Endothelial cell of umbilical vein (primary cell): ENCODE measurements at regions not wholly inside any gene's neighbourhood (a gene's known extent, or its start where the extent isn't known, plus 50 kb on each side); places are given as distances from the start of the nearest gene placed in this dataset.
A peak's percentile ranks its signal among the peaks of the same experiment; 100 is the strongest.

Source experiments
- BruUV-seq: library from RNA; stranded (reverse); fragments of 400-500 nt; replicated peaks from 2 replicates; lab custom pipeline; 2021; lab: Mats Ljungman, UMichigan
- CTCF ChIA-PET: fragments of 300-600, 350-600 bp; sonication (Branson Sonifier 250); formaldehyde crosslinking; loops from one replicate; lab custom pipeline; 2021; ENCODE audit warnings: antibody characterized with exemption, inconsistent platforms; lab: Charles Lee
- POLR2A ChIA-PET: fragments of 300-600, 350-600 bp; sonication (Branson Sonifier 250); formaldehyde crosslinking; loops from one replicate; lab custom pipeline; 2021; ENCODE audit warnings: antibody characterized with exemption, inconsistent platforms; lab: Charles Lee
- DNase-seq: peaks from one replicate; pipeline ENCODE4 v3.0.0-alpha.2; 2011; ENCODE audit warnings: low read depth, low spot score
- FAIRE-seq: peaks from 2 replicates; lab custom pipeline; 2011; peaks lifted over from hg19 to GRCh38; lab: Jason Lieb, UNC
- H2AFZ ChIP-seq: 2 replicates; pipeline ENCODE4 v1.6.0; 2012; ENCODE audit warnings: low read depth, low read length, control low read depth, inconsistent platforms
- H3K27ac ChIP-seq: 2 replicates; pipeline ENCODE4 v1.5.1; 2011; ENCODE audit warnings: low read depth, mild to moderate bottlenecking, control low read depth, low read length, moderate library complexity; ENCODE audit not compliant: insufficient read depth
- H3K27me3 ChIP-seq, 2 experiments: 2 replicates each; pipeline versions ENCODE4 v1.6.0 to v1.6.1; 2011; ENCODE audit warnings: low read length in 2 of 2, mixed read lengths in 1 of 2; ENCODE audit not compliant: control insufficient read depth in 2 of 2, insufficient read depth in 2 of 2
- H3K36me3 ChIP-seq, 2 experiments: 2 replicates in 1 of 2; 3 replicates in 1 of 2; pipeline ENCODE4 v1.5.1; 2011; ENCODE audit warnings: low read length in 2 of 2, mild to moderate bottlenecking in 1 of 2, moderate library complexity in 1 of 2; ENCODE audit not compliant: control insufficient read depth in 2 of 2, insufficient read depth in 2 of 2; ENCODE audit errors: extremely low read depth in 1 of 2
- H3K4me1 ChIP-seq: 3 replicates; pipeline ENCODE4 v1.5.1; 2011; ENCODE audit warnings: mild to moderate bottlenecking, low read length; ENCODE audit not compliant: control insufficient read depth, insufficient read depth; ENCODE audit errors: extremely low read depth
- H3K4me2 ChIP-seq: 2 replicates; pipeline ENCODE4 v1.6.1; 2011; ENCODE audit warnings: low read length, control low read depth, mixed read lengths; ENCODE audit not compliant: insufficient read depth
- H3K4me3 ChIP-seq, 3 experiments: fragments of 200-600 bp in 1 of 3; sonication (generic), shearing (Covaris generic) in 1 of 3; replicated peaks in 1 of 3; 2 replicates each; pipeline ENCODE4 v1.5.1; 2011 to 2016; ENCODE audit warnings: control low read depth in 3 of 3, low read length in 3 of 3, mild to moderate bottlenecking in 2 of 3, inconsistent platforms in 1 of 3, low read depth in 1 of 3, moderate library complexity in 1 of 3; ENCODE audit not compliant: insufficient read depth in 1 of 3
- H3K79me2 ChIP-seq: 2 replicates; pipeline ENCODE4 v1.6.0; 2012; ENCODE audit warnings: low read length, inconsistent platforms; ENCODE audit not compliant: control insufficient read depth, insufficient read depth
- H3K9ac ChIP-seq: replicated peaks from 2 replicates; pipeline ENCODE3; 2011; ENCODE audit warnings: low read length, control low read depth; ENCODE audit not compliant: insufficient read depth; ENCODE audit errors: extremely low read depth
- H3K9me1 ChIP-seq: replicated peaks from 3 replicates; pipeline ENCODE4 v1.6.0; 2011; ENCODE audit warnings: mild to moderate bottlenecking, low read length; ENCODE audit not compliant: control insufficient read depth, insufficient read depth; ENCODE audit errors: extremely low read depth
- H3K9me3 ChIP-seq: replicated peaks from 2 replicates; pipeline ENCODE4 v1.5.1; 2012; ENCODE audit warnings: low read length, inconsistent platforms; ENCODE audit not compliant: control insufficient read depth, insufficient read depth
- H4K20me1 ChIP-seq: replicated peaks from 2 replicates; pipeline ENCODE3; 2011; ENCODE audit warnings: mild to moderate bottlenecking, low read length; ENCODE audit not compliant: control insufficient read depth, insufficient read depth; ENCODE audit errors: extremely low read depth
- CTCF ChIP-seq, 2 donors: IDR thresholded peaks; 1 replicate in 1 of 2; 2 replicates in 1 of 2; pipeline ENCODE4 v1.5.1; 2011; ENCODE audit warnings: low read length in 2 of 2, mild to moderate bottlenecking in 2 of 2, moderate library complexity in 2 of 2, control low read depth in 1 of 2, inconsistent platforms in 1 of 2, low read depth in 1 of 2; ENCODE audit not compliant: insufficient read depth in 1 of 2; ENCODE audit errors: extremely low read depth in 1 of 2
- EZH2 ChIP-seq: IDR thresholded peaks from 2 replicates; pipeline ENCODE4 v1.6.1; 2012; ENCODE audit warnings: borderline replicate concordance, low read depth, mild to moderate bottlenecking, moderate library complexity, low read length, inconsistent platforms; ENCODE audit not compliant: severe bottlenecking
- FOS ChIP-seq: IDR thresholded peaks from 2 replicates; pipeline ENCODE4 v1.6.1; 2011; ENCODE audit warnings: mild to moderate bottlenecking, low read length, moderate library complexity, borderline replicate concordance; ENCODE audit not compliant: insufficient read depth
- GATA2 ChIP-seq: IDR thresholded peaks from 2 replicates; pipeline ENCODE4 v1.7.0; 2011; ENCODE audit warnings: low read depth, mild to moderate bottlenecking, moderate library complexity, mixed read lengths, low read length; ENCODE audit not compliant: insufficient read length, insufficient read depth
- JUN ChIP-seq: IDR thresholded peaks from 2 replicates; pipeline ENCODE4 v1.6.1; 2011; ENCODE audit warnings: borderline replicate concordance, low read depth; ENCODE audit not compliant: insufficient read length, insufficient read depth
- MAX ChIP-seq: IDR thresholded peaks from 2 replicates; pipeline ENCODE4 v1.6.1; 2011; ENCODE audit not compliant: insufficient read depth, insufficient read length
- MYC ChIP-seq: IDR thresholded peaks from one replicate; pipeline ENCODE4 v1.6.1; 2011; ENCODE audit warnings: mild to moderate bottlenecking, low read depth, low read length
- POLR2A ChIP-seq: IDR thresholded peaks from 2 replicates; pipeline ENCODE4 v1.6.1; 2012; ENCODE audit warnings: low read depth, mild to moderate bottlenecking, control low read depth, low read length
- POLR2AphosphoS5 ChIP-seq: IDR thresholded peaks from 2 replicates; pipeline ENCODE4 v1.6.1; 2012; ENCODE audit warnings: low read depth, mild to moderate bottlenecking, control low read depth, low read length, moderate library complexity; ENCODE audit not compliant: insufficient read depth
- dilution Hi-C: fragments of 300-500 bp; cut with MboI; formaldehyde crosslinking; loops from one replicate; pipeline ENCODE4 v1.15.0; 2019; ENCODE audit warnings: low sequenced_read_pairs; ENCODE audit not compliant: extremely low pct_ligation_motif_present
- intact Hi-C: fragments of 100-400 bp; cut with micrococcal nuclease; formaldehyde crosslinking; loops from one replicate; pipeline ENCODE4 v1.10.0; 2022

- Histone ChIP-seq H3K9me1 (no peaks in the 10 kb centered on the region), H3K4me3 (no peak overlapping the region), H4K20me1 (no peaks in the 10 kb centered on the region), H3K4me2 (no peak overlapping the region), H2AFZ (no peak overlapping the region), H3K9ac (no peak overlapping the region), H3K79me2 (no peaks in the 10 kb centered on the region), H3K36me3 (no peaks in the 10 kb centered on the region), H3K4me1 (no peaks in the 10 kb centered on the region), H3K9me3 (no peaks in the 10 kb centered on the region), H3K27ac (no peak overlapping the region), H3K27me3 (no peaks in the 10 kb centered on the region)
- dilution Hi-C loops (no loop called here), intact Hi-C loops (no loop called here)
- ChIA-PET POLR2A (no interaction called here), CTCF (no interaction called here)
- no TSS peak for BruUV-seq
- TF ChIP-seq GATA2, result no peak
- DNase-seq (no peak), FAIRE-seq (peak; percentile 28)
These were observed 166.3 kb upstream of the AHR start for GRCh38 chr7:17131983-17132655.

GRCh38 chr7:17132726-17133125, 165.7 kb upstream of the AHR start:
- H3K4me3 ChIP-seq, result no peak overlapping the region
- BruUV-seq, result no TSS peak
- H3K9ac ChIP-seq, result no peak overlapping the region
- H3K27me3 ChIP-seq, result no peaks in the 10 kb centered on the region
- no peak overlapping the region for H2AFZ ChIP-seq
- H3K36me3 ChIP-seq, result no peaks in the 10 kb centered on the region
- no peaks in the 10 kb centered on the region for H3K9me3 ChIP-seq
- H4K20me1 ChIP-seq, result no peaks in the 10 kb centered on the region
- no peaks in the 10 kb centered on the region for H3K9me1 ChIP-seq
- no peaks in the 10 kb centered on the region for H3K4me1 ChIP-seq
- H3K4me2 ChIP-seq, result no peak overlapping the region
- CTCF ChIA-PET, result no interaction called here
- FAIRE-seq, result no peak
- dilution Hi-C loops, result no loop called here
- no peaks in the 10 kb centered on the region for H3K79me2 ChIP-seq
- intact Hi-C loops, result no loop called here
- no peak for DNase-seq
- POLR2A ChIA-PET, result no interaction called here
- TF ChIP-seq POLR2AphosphoS5 (no peak), EZH2 (no peak), FOS (no peak), CTCF (IDR thresholded peaks at IDR 0.05; ENCODE audit: extremely low read depth in 1 of 2, insufficient read depth in 1 of 2, low read depth in 1 of 2, low read length in 2 of 2) (no peak), GATA2 (no peak), MAX (no peak), MYC (no peak), JUN (no peak), POLR2A (no peak)
- H3K27ac ChIP-seq, result no peak overlapping the region
